B cell (primary cell): ENCODE measurements at regions not wholly inside any gene's neighbourhood (a gene's known extent, or its start where the extent isn't known, plus 50 kb on each side); places are given as distances from the start of the nearest gene placed in this dataset.

Source experiments
- ATAC-seq: fragments of 200-7000 bp; cut with Tn5 transposase; one replicate; pipeline ENCODE4 v1.10.0; 2021; ENCODE audit warnings: low read depth, mild to moderate bottlenecking, moderate number of reproducible peaks, moderate library complexity
- CTCF ChIA-PET: fragments of 350-600 bp; sonication (Branson Sonifier 250); formaldehyde crosslinking; loops from one replicate; lab custom pipeline; 2021; ENCODE audit warnings: antibody characterized with exemption, inconsistent platforms; lab: Charles Lee
- POLR2A ChIA-PET: fragments of 350-600 bp; sonication (Branson Sonifier 250); formaldehyde crosslinking; loops from one replicate; lab custom pipeline; 2021; ENCODE audit warnings: antibody characterized with exemption; lab: Charles Lee
- DNase-seq: peaks from one replicate; pipeline ENCODE4 v3.0.0; 2013
- H2AFZ ChIP-seq: 2 replicates; pipeline ENCODE4 v1.6.1; 2012; ENCODE audit warnings: mild to moderate bottlenecking, low read depth, low read length; ENCODE audit not compliant: insufficient read depth, poor library complexity, severe bottlenecking
- H3K27ac ChIP-seq, 2 donors: 1 replicate in 1 of 2; 2 replicates in 1 of 2; pipeline ENCODE4 v1.5.1; 2012 to 2013; ENCODE audit warnings: low read length in 2 of 2, mild to moderate bottlenecking in 2 of 2, moderate library complexity in 1 of 2
- H3K27me3 ChIP-seq, 4 experiments: fragments of 200-600 bp in 1 of 4; sonication (generic) in 1 of 4; replicated peaks in 1 of 4; 1 replicate in 2 of 4; 2 replicates in 2 of 4; pipeline versions ENCODE4 v1.6.1 to v1.7.0; 2013 to 2016; ENCODE audit warnings: low read length in 3 of 4, mild to moderate bottlenecking in 2 of 4, mixed read lengths in 1 of 4, moderate library complexity in 1 of 4; ENCODE audit not compliant: insufficient read depth in 4 of 4, control insufficient read depth in 3 of 4; ENCODE audit errors: control extremely low read depth in 1 of 4
- H3K36me3 ChIP-seq, 2 experiments: replicated peaks in 1 of 2; 1 replicate in 1 of 2; 2 replicates in 1 of 2; pipeline versions ENCODE4 v1.6.1 to v1.7.1; 2013; ENCODE audit warnings: low read length in 1 of 2; ENCODE audit not compliant: insufficient read depth in 2 of 2, control insufficient read depth in 1 of 2; ENCODE audit errors: control extremely low read depth in 1 of 2, extremely low read depth in 1 of 2
- H3K4me1 ChIP-seq, 2 donors: fragments of 200-600 bp in 1 of 2; sonication (generic) in 1 of 2; 1 replicate in 1 of 2; 2 replicates in 1 of 2; pipeline versions ENCODE4 v1.5.1 to v1.6.1; 2013 to 2017; ENCODE audit warnings: low read length in 2 of 2; ENCODE audit not compliant: control insufficient read depth in 2 of 2, insufficient read depth in 2 of 2
- H3K4me2 ChIP-seq: replicated peaks from 2 replicates; pipeline ENCODE3; 2012; ENCODE audit warnings: mild to moderate bottlenecking, low read depth, low read length; ENCODE audit not compliant: poor library complexity, severe bottlenecking
- H3K4me3 ChIP-seq, 5 experiments: fragments of 200-600 bp in 1 of 5; sonication (generic) in 1 of 5; 1 replicate in 3 of 5; 2 replicates in 2 of 5; pipeline versions ENCODE4 v1.5.1 to v1.7.0; 2011 to 2016; ENCODE audit warnings: low read length in 4 of 5, mild to moderate bottlenecking in 4 of 5, low read depth in 2 of 5, control low read depth in 1 of 5, moderate library complexity in 1 of 5; ENCODE audit not compliant: insufficient read depth in 1 of 5; ENCODE audit errors: control extremely low read depth in 1 of 5, extremely low read depth in 1 of 5
- H3K79me2 ChIP-seq: fragments of 200-600 bp; sonication (generic); one replicate; pipeline ENCODE4 v1.6.0; 2016; ENCODE audit warnings: low read length; ENCODE audit not compliant: control insufficient read depth, insufficient read depth
- H3K9ac ChIP-seq: fragments of 200-600 bp; sonication (generic); 2 replicates; pipeline ENCODE4 v1.6.1; 2017; ENCODE audit warnings: mild to moderate bottlenecking, low read length, moderate library complexity
- H3K9me3 ChIP-seq, 3 donors: one replicate each; pipeline versions ENCODE4 v1.6.1 to v1.7.1; 2013; ENCODE audit warnings: low read length in 2 of 3; ENCODE audit not compliant: control insufficient read depth in 2 of 3, insufficient read depth in 1 of 3; ENCODE audit errors: control extremely low read depth in 1 of 3
- H4K20me1 ChIP-seq: 2 replicates; pipeline ENCODE4 v1.6.0; 2012; ENCODE audit warnings: mild to moderate bottlenecking, low read length; ENCODE audit not compliant: insufficient read depth, control insufficient read depth, poor library complexity, severe bottlenecking
- H3K27ac Mint-ChIP-seq: one replicate; pipeline ENCODE4 v1.8.0; 2021; ENCODE audit warnings: mixed read lengths
- H3K27me3 Mint-ChIP-seq: one replicate; pipeline ENCODE4 v1.8.0; 2021; ENCODE audit warnings: mixed read lengths
- H3K4me1 Mint-ChIP-seq: one replicate; pipeline ENCODE4 v1.8.0; 2021; ENCODE audit warnings: mixed read lengths
- H3K4me3 Mint-ChIP-seq: one replicate; pipeline ENCODE4 v1.8.0; 2021; ENCODE audit warnings: mixed read lengths
- H3K9me3 Mint-ChIP-seq: one replicate; pipeline ENCODE4 v1.8.0; 2022; ENCODE audit warnings: mixed read lengths; ENCODE audit not compliant: insufficient read depth
- CTCF ChIP-seq: fragments of 200-600 bp; IDR thresholded peaks from one replicate; pipeline ENCODE4 v1.8.0; 2022; ENCODE audit warnings: antibody characterized with exemption, mild to moderate bottlenecking
- EZH2 ChIP-seq: IDR thresholded peaks from 2 replicates; pipeline ENCODE4 v1.6.1; 2012; ENCODE audit warnings: borderline replicate concordance, low read depth, mild to moderate bottlenecking, moderate library complexity, low read length; ENCODE audit not compliant: insufficient read depth, poor library complexity, severe bottlenecking
- WGBS: methylation state at CpG from one replicate; pipeline ENCODE4 v1.1.5; 2013; ENCODE audit warnings: missing lambda C conversion rate; ENCODE audit not compliant: insufficient coverage; 5-methylcytosine and 5-hydroxymethylcytosine counted together
- intact Hi-C: fragments of 100-400 bp; cut with micrococcal nuclease; formaldehyde crosslinking; loops from one replicate; pipeline ENCODE4 v1.10.0; 2022

GRCh38 chr10:127812041-127812440 is 75.1 kb downstream of the FOXI2 start:
- ATAC-seq: no peak

GRCh38 chr10:127813290-127813689 is 76.3 kb downstream of the FOXI2 start:
- no peaks in the 10 kb centered on the region for H3K9me3 ChIP-seq
- DNase-seq (no peak), ATAC-seq (no peak)
- peaks cover 3% of the 10 kb centered on the region for H3K9me3 Mint-ChIP-seq
- H2AFZ ChIP-seq: no peak overlapping the region
- intact Hi-C loops: no loop called here
- no peaks in the 10 kb centered on the region for H3K4me1 Mint-ChIP-seq
- H3K27me3 Mint-ChIP-seq: peaks cover 27% of the 10 kb centered on the region
- H3K79me2 ChIP-seq: no peaks in the 10 kb centered on the region
- H3K36me3 ChIP-seq: no peaks in the 10 kb centered on the region
- H3K27ac Mint-ChIP-seq: no peak overlapping the region
- CTCF ChIA-PET: no interaction called here
- no peak overlapping the region for H3K4me3 Mint-ChIP-seq
- H4K20me1 ChIP-seq: no peaks in the 10 kb centered on the region
- H3K4me3 ChIP-seq: no peak overlapping the region
- no peak overlapping the region for H3K4me2 ChIP-seq
- POLR2A ChIA-PET: no interaction called here
- no peak overlapping the region for H3K27ac ChIP-seq
- no CpG with 5 or more reads among the region's 2 CpGs for WGBS
- no peak overlapping the region for H3K9ac ChIP-seq
- peaks cover 0 to 3% (median 0%) of the 10 kb centered on the region in 4 experiments for H3K27me3 ChIP-seq
- no peak for TF ChIP-seq EZH2
- TF ChIP-seq CTCF: no peak
- no peaks in the 10 kb centered on the region for H3K4me1 ChIP-seq

More at GRCh38 chr10:127812041-127812440, 75.1 kb downstream of the FOXI2 start:
- Mint-ChIP-seq H3K27ac (no peak overlapping the region), H3K9me3 (peaks cover 3% of the 10 kb centered on the region), H3K4me3 (no peak overlapping the region), H3K4me1 (no peaks in the 10 kb centered on the region), H3K27me3 (peaks cover 30% of the 10 kb centered on the region)
- H3K36me3 ChIP-seq: no peaks in the 10 kb centered on the region
- H3K79me2 ChIP-seq: no peaks in the 10 kb centered on the region
- no peak overlapping the region for H3K9ac ChIP-seq
- CTCF ChIA-PET: interaction anchor here (0.9 kb wide), 1 partner anchor 10 kb away, joined by 3 read pairs; no protein-coding TSS in a partner anchor
- intact Hi-C loops: no loop called here
- no peak overlapping the region for H2AFZ ChIP-seq
- no CpG with 5 or more reads among the region's 2 CpGs for WGBS
- H3K9me3 ChIP-seq: no peaks in the 10 kb centered on the region
- H3K4me1 ChIP-seq: no peaks in the 10 kb centered on the region
- no peak overlapping the region for H3K4me2 ChIP-seq
- H4K20me1 ChIP-seq: no peaks in the 10 kb centered on the region
- no peak for TF ChIP-seq CTCF
- no peak for TF ChIP-seq EZH2
- H3K27ac ChIP-seq: no peak overlapping the region
- peaks cover 0 to 6% (median 1%) of the 10 kb centered on the region in 4 experiments for H3K27me3 ChIP-seq
- POLR2A ChIA-PET: no interaction called here
- H3K4me3 ChIP-seq: no peak overlapping the region
- DNase-seq: no peak
